ENCODE measurements at regions not wholly inside any gene's neighbourhood (a gene's known extent, or its start where the extent isn't known, plus 50 kb on each side); places are given as distances from the start of the nearest gene placed in this dataset.

DNA sequence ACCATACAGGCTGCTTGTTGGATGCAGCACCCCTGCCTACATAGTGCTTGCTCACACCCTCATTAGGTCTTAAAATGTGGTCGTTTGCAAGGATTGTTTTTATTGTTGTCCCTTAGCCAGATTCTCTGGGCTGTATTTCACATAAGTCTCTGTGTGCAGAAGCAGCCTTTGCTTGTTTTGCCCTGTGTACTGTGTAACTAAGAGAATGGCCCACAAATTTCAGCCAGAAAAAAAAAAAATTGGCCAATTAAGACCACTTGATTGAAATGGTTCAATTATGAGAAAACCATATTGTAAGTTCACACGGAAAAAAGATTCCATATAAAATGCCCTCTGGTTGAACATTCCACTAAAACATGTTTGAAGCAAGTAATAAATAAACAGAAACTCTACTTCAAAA is 377.1 kb upstream of the SOX11 start:
- no peak for DNase-seq

DNA sequence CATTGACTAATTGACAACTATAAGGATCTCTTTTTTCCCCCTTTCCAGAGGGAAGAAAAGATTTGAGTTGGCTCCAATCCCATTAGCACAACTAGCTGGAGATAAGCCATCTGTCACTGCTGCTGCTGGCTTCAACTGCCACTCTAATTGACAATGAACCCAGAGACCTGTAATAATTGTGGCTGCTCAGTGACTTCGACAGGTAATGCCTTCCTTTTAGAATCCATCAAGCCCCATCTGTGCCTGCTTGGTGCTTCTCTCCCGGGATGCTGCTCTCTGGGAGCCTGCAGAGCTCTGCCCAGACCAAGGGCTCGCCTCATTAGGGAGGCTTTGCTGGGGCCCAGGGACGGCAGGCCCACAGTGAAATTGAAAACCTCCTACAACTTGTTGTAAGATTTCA is 376.7 kb upstream of the SOX11 start:
- no peak for DNase-seq

DNA sequence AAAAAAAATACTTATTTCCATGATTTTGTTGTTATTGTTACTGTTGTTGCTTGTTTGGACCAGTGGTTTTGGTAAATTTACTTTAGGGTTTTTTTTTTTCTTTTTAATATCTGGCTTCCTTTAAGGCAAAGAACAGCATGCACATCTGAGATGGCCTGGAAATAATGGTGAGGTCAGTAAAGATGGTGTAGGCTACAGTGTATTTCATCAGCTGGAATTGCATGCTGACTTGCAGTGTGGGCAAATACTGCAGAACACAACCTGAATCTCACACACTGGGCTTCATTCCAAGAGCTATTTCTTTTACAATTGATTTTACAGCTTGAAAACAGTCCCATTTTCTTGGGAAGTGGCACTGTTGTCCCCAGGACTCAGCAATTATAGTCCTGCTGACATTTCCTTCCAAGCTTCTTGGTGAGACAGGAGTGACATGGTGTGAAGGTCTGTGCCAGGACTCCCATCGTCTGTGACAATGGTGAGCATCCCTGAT is 376.1 kb upstream of the SOX11 start:
- no peak for DNase-seq

GRCh38 chr2:5319493-5319892 is 372.7 kb upstream of the SOX11 start:
- DNase-seq, result no peak

DNA sequence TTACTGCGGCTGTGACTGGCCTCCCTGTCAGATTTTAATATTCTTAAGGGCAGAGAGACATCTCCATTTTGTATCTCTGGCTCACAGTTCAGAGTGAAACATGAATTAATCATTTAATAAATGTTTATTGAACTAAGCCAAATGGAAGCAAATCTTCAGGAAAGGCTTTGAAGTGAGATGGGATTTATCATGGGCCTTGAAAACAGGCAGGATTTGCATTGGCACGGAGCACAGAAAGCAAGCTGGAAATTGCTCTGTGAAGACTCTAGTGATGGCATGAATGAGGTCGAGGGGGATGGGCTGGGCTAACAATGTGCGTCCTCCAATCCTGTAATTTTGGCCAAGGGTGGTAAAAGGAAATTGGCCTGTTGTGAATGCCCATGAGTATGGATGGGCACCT is 369.8 kb upstream of the SOX11 start:
- DNase-seq, result no peak

GRCh38 chr2:5325523-5325922 is 366.7 kb upstream of the SOX11 start:
- no peak for DNase-seq

GRCh38 chr2:5328826-5329225 is 363.4 kb upstream of the SOX11 start:
- DNase-seq, result no peak

GRCh38 chr2:5329763-5330162 is 362.4 kb upstream of the SOX11 start:
- no peak for DNase-seq

DNA sequence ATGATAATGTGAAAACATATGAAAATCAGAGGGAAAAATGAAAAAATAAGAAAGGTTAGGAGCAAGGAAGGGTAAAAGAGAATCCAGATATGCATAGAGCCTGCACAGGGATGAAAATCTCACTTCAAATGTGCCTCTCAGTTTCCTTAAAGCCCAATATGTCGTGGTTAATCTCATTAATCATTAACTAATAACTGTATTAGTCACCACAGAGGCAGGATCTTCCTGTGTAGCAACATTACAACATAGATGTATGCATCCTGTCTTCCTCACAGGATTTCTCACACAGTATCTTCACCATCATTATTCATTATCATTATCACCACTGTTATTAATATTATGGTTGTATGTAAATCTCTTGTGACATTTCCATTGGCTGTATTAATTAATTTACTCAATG is 361.2 kb upstream of the SOX11 start:
- DNase-seq, result no peak

- DNase-seq, result no peak
Observed at GRCh38 chr2:5332925-5333324, 359.3 kb upstream of the SOX11 start.

DNA sequence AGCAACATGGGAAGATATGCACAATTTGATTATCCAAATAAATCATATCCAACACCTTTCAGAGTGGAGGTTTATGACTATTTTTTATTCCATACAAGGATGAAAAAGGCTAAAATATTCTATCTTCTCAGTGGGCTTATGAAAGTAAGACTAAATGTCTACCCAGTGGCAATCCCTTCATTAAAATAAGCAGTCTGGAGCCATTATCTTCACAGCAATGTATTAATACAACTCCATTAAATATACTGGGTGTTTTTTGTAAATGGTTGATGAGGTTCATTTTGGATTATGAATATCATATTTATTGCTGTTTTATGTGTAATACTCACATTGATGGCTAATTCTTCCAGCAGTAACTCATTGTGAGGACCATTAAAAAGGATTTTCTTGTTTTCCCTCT is 352.7 kb upstream of the SOX11 start:
- no peak for DNase-seq

DNA sequence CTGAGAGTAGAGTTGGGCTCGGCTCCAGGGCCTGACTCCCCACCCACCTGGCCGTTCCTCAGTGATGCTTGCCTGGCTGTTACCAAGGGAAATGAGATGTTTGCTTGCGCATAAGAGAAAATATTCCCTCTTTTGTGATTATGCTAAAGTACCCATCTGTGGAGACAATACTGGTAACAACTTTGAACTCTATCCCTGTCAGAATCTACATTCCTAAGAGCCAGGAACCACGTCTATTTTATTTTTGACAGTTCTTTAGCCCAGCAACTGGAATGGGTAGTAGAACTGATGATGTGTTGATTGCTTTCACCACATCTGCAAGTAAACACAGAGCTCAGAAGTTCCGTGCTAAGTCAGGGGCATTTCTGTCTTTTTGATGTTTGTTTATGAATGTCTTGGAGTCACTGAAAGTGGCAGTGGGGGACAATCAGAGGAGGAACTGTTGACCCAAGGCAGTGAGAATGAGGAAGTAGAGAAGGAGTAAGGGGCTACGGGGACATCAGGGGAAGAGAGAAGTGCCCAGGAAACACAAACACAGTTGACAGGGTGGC is 348.3 kb upstream of the SOX11 start:
- DNase-seq, result no peak

DNA sequence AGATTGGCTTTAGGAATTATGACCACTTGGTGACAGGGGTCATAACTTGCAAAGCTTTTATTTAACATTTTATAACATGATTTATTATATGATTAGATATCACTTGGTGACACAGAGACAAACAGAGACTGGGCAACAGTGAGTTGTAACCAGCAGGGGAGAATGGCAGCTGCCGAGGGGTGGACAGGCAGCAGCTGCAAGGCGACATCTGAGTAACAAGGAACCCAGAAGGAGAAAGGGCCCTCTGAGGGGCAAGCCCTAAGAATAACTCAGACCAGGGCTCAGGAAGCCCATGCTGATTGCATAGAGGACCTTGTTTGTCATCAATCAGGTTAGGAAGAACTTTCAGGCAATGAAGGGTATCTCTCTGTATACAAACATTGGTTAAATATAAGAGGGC is 339.9 kb upstream of the SOX11 start:
- DNase-seq, result no peak

DNA sequence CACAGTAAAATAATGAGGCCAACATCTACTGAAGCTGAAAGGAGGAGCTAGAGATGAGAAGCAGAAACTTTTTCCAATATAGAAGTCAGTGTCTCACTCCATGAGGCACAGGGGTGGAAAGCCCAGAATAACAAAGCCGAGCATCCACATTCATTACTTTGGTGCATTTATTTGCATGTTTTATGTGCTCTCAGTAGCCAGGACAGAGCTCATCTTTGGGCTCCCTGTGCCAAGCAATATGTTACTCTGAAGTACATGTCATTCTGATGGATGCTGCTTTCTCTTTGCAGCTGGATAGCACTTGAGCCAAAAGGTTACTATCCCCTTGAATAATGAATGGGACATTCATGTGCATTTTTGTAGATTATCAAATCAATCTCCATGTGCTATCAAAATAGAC is 338.6 kb upstream of the SOX11 start:
- no peak for DNase-seq

DNA sequence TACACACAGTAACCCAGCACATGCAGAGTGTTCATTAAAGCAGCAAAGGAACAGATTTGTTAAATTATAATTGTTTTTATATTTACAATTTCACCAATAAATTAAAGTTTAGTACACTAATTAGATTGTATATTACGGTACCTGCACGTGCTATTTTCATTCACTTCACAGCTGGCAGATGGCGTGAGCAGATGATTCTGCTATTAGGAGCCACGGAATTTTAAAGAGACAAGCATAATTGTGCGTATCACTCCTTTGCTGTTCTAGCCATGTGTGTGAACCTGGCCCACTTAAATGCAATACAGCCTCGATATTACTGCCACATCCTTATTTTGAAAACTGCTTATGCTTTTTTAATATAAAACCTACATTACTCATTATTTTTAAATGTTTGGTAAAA is 332.8 kb upstream of the SOX11 start:
- DNase-seq, result no peak

DNA sequence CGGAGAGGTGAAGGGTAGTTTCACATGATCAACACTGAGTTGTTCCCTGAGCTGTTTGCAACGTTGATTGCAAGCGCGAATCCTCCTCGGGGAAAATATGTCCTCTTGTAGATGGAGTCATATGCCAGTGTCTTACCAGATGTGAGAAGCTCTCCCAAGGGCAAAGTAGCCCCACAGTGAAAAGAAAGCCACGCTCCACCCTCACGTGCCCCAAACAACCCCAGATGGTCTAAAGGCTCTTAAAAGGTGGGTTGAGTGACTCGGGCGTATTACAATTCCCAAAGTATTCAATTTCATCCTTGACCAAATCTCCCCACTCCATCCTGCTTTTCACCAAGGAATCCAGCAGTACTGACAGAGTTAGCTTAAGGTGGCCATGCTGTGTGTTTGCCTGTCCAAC is 332.1 kb upstream of the SOX11 start:
- no peak for DNase-seq

DNA sequence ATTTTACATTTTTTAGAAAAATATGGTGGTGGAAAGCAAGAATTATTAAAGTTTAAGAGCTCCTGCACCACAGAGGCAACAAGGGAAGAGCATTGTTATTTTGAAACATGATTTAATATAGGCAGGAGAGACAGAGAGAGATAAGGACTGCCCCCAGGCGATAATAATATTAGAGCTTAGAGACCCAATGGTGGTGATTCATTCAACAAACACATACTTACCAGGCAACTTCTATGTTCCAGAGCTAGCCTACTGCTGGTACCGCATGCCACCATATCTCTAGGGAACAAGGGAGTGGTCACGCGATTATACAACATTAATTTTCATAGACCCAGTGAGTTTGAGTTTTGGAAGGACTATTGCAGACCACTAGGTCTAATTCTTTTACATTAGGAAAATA is 327.8 kb upstream of the SOX11 start:
- no peak for DNase-seq

DNA sequence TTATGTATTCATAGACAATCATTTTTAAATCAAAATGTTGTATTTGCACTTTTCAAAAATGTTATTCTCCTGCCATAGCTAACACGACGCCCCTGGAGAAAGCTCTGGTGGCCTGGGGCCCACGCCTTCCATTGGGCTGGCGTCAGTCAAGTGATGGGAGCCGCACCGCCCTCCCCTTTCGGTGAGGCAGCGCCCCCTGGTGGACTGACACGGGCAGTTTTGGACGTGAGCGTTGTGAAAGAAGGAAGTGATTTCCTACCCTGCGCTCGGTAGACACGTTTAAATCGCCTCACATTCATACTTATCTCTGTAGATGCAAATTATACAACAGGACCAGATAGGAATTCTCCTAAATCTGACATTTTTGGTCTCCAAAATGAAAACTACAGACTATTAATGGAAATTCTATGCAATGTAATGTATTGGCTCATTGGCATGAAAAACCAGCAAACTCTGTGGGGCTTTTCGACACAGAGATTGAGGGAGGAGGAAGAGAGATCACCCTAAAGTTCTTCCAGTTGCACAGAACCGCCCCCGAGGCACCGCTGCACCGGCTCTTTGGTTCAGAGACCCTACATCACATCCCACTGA is 326.2 kb upstream of the SOX11 start:
- DNase-seq, result peak in 1 of 4 experiments; percentile 2

- no peak for DNase-seq
Observed at GRCh38 chr2:5367321-5367720, 324.9 kb upstream of the SOX11 start.

GRCh38 chr2:5368263-5368662 is 323.9 kb upstream of the SOX11 start:
- no peak for DNase-seq

GRCh38 chr2:5369510-5369909 is 322.7 kb upstream of the SOX11 start:
- DNase-seq, result no peak

DNA sequence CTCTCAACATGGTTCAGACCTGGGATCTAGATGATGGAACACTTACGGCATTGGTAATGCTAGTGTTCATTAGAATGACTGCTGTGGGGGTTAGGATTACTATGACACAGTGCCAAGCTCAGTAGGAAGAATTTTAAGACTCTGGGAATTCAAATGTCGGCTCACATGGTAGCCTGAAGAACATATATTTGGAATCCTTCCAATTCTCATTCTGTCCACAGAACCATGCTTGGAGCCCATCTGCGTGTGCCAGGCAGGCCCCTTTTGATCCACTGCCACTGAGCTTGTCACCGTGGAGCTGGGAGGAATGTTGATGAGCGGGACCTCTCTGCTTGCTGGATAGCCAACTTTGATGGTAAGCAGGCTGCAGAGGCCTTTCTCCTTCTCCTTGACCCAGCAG is 322.0 kb upstream of the SOX11 start:
- DNase-seq, result no peak

GRCh38 chr2:5372141-5372540 is 320.0 kb upstream of the SOX11 start:
- no peak for DNase-seq

DNA sequence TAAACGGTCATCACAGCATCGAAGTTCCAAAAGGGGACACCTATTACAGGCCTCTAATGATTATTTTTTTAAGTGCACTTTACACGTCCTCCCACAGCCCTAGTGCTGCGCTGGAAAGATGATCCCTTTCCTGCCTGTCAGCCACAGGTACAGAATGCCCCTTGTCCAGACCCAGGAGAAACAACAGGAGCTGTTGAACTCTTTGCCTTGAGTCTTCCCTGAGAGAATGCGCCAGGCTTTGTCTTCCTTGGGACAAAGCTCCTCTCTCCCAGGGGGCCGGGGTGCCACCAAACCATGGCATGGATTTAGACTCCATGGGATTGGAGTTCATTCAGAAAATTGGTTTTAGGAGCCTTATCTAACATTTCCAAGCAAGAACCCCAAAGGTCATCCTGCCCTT is 319.0 kb upstream of the SOX11 start:
- no peak for DNase-seq

DNA sequence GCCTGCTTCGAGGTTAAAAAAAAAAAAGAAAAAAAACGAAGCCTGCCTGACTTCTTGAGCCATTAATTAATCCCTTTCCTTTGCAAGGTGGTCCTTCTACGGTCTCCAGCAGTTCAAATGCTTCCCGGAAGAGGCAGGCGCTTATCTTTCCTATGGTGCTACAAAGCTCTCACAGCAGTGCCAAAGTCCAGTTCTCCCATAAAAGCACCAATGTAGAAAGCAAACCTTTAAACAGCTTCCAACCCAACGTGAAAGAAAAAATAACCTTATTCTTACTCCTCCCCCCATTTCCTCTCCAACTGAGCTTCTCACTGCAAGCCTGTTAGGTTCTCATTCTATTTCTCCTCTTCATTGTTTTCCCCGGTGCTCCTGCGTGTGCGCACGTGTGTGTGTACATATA is 317.4 kb upstream of the SOX11 start:
- DNase-seq, result no peak

Data from activated naive CD4-positive, alpha-beta T cell (primary cell).